ENCODE measurements at regions not wholly inside any gene's neighbourhood (a gene's known extent, or its start where the extent isn't known, plus 50 kb on each side); places are given as distances from the start of the nearest gene placed in this dataset.
"Not testable (repeated sequence)": the region's sequence is repeated elsewhere in the genome, so short reads cannot be mapped to it uniquely, and the experiment has no call there.

- no peak overlapping the region for H3K4me3 ChIP-seq (ENCODE audit: control insufficient read depth, low read depth, low read length)
- TF ChIP-seq, protein P1, sequence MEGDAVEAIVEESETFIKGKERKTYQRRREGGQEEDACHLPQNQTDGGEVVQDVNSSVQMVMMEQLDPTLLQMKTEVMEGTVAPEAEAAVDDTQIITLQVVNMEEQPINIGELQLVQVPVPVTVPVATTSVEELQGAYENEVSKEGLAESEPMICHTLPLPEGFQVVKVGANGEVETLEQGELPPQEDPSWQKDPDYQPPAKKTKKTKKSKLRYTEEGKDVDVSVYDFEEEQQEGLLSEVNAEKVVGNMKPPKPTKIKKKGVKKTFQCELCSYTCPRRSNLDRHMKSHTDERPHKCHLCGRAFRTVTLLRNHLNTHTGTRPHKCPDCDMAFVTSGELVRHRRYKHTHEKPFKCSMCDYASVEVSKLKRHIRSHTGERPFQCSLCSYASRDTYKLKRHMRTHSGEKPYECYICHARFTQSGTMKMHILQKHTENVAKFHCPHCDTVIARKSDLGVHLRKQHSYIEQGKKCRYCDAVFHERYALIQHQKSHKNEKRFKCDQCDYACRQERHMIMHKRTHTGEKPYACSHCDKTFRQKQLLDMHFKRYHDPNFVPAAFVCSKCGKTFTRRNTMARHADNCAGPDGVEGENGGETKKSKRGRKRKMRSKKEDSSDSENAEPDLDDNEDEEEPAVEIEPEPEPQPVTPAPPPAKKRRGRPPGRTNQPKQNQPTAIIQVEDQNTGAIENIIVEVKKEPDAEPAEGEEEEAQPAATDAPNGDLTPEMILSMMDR (conservative IDR thresholded peaks at IDR 0.05; ENCODE audit: control insufficient read depth, insufficient read depth, low read depth, low read length) = peak; percentile 35
- peak; percentile 7 for DNase-seq (ENCODE audit: low read depth)
These were observed 94.7 kb upstream of the OR4E1 start for GRCh38 chr14:21768116-21768874.

- H3K4me3 ChIP-seq (ENCODE audit: control insufficient read depth, low read depth, low read length); DNase-seq (ENCODE audit: low read depth): not testable (repeated sequence)
These were observed 86.7 kb upstream of the OR4E1 start for GRCh38 chr14:21760360-21760759.

GRCh38 chr14:21749306-21749868, 75.8 kb upstream of the OR4E1 start:
- no peak overlapping the region for H3K4me3 ChIP-seq (ENCODE audit: control insufficient read depth, low read depth, low read length)
- no peak for DNase-seq (ENCODE audit: low read depth)
- TF ChIP-seq, protein P1 (conservative IDR thresholded peaks at IDR 0.05; ENCODE audit: control insufficient read depth, insufficient read depth, low read depth, low read length) = no peak

DNA sequence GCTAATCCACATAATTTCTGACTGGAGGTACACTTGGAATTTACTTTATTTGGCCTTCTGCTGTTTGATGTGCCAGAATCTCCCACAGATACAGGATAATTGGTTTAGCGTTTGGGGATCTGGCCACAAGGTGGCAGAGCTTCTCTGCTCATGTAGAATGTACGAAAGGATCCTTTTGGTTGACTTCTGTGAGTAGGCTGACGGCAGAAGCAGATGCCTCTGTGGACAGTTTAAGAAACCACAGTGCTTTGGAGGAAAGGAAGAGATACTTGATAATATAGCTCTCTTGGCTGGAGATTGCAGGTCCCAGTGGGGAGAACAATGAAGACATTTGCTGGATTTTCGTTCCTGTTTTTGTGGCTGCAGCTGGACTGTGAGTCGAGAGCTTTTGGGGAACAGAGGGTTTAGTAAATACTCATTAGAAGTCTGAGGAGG, 75.3 kb upstream of the OR4E1 start:
- TF ChIP-seq, protein P1 (conservative IDR thresholded peaks at IDR 0.05; ENCODE audit: control insufficient read depth, insufficient read depth, low read depth, low read length) = peak; percentile 71
- peak; percentile 46 for DNase-seq (ENCODE audit: low read depth)

GRCh38 chr14:21735639-21736307, 62.2 kb upstream of the OR4E1 start:
- TF ChIP-seq, protein P1 (conservative IDR thresholded peaks at IDR 0.05; ENCODE audit: control insufficient read depth, insufficient read depth, low read depth, low read length) = no peak
- no peak overlapping the region for H3K4me3 ChIP-seq (ENCODE audit: control insufficient read depth, low read depth, low read length)
- DNase-seq (ENCODE audit: low read depth) = no peak

More for the DNA sequence above, 75.3 kb upstream of the OR4E1 start:
- H3K4me3 ChIP-seq (ENCODE audit: control insufficient read depth, low read depth, low read length) = no peak overlapping the region

DNA sequence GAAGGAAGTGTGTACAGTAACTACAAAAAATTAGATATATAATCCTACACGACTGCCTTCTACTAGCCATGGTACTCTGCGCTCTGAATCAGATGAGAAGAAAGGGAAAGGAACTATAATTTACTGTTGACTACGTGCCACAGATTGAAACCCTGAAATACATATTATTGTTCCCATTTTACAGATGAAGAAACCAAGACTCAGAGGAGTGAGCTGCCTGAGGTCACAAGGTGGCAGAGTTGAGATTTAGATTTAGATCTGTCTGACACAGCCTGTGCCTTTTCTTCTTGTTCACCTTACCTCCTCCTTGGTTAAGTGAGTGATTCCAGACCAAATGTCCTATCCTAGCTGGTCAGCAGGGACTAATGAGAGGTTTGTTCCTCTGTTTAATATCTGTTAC, 61.6 kb upstream of the OR4E1 start:
- H3K4me3 ChIP-seq (ENCODE audit: control insufficient read depth, low read depth, low read length) = no peak overlapping the region
- no peak for DNase-seq (ENCODE audit: low read depth)
- TF ChIP-seq, protein P1 (conservative IDR thresholded peaks at IDR 0.05; ENCODE audit: control insufficient read depth, insufficient read depth, low read depth, low read length) = no peak

DNA sequence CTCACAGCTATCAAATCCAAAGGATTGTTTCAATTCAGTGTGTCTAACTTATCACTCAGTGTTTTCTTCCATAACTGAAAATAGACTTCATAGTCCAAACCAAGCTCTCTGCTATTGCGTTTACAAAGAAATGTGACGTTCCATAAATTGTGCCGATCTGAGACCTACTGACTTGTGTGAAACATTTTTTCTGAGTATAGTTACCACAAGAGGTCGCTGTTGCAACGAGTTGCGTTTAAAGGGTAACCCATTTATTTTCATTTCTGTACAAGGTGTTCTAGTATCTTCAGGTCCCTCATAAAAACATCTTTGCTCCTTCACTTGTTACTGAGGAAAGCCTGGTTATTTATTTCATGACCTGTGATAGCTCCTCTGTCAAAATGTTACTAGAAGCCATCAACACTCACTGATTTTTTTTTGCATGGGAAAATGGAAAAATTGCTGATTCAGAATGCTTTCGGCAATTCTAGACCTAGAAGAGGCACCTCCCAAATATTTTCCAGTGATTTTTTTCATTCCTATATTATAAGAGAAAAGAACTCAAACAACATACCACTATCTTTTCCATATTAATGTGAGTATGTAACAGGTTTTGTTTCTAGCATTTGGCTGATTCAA, 60.9 kb upstream of the OR4E1 start:
- DNase-seq (ENCODE audit: low read depth) = peak; percentile 59
- H3K4me3 ChIP-seq (ENCODE audit: control insufficient read depth, low read depth, low read length) = no peak overlapping the region
- TF ChIP-seq, protein P1 (conservative IDR thresholded peaks at IDR 0.05; ENCODE audit: control insufficient read depth, insufficient read depth, low read depth, low read length) = peak; percentile 63
